ENCODE measurements at regions not wholly inside any gene's neighbourhood (a gene's known extent, or its start where the extent isn't known, plus 50 kb on each side); places are given as distances from the start of the nearest gene placed in this dataset.

- intact Hi-C loops (cut with DNase I) = no loop called here
Measured at GRCh38 chr9:22529426-22530199, 83.0 kb downstream of the DMRTA1 start.

GRCh38 chr9:22535780-22536179, 89.2 kb downstream of the DMRTA1 start:
- Histone ChIP-seq H3K27ac (no peak overlapping the region), H3K9me3 (no peaks in the 10 kb centered on the region), H3K4me1 (no peaks in the 10 kb centered on the region), H3K36me3 (no peaks in the 10 kb centered on the region), H3K4me3 (no peak overlapping the region), H3K27me3 (no peaks in the 10 kb centered on the region)
- DNase-seq = no peak
- TF ChIP-seq CTCF (IDR thresholded peaks at IDR 0.05) (no peak), POLR2A (IDR thresholded peaks at IDR 0.05) (no peak)
- intact Hi-C loops (cut with DNase I) = no loop called here

More at GRCh38 chr9:22529426-22530199, 83.0 kb downstream of the DMRTA1 start:
- DNase-seq = no peak
- no peaks in the 10 kb centered on the region for H3K9me3 ChIP-seq
- H3K27ac ChIP-seq = no peak overlapping the region
- H3K27me3 ChIP-seq = no peaks in the 10 kb centered on the region
- H3K4me3 ChIP-seq = no peak overlapping the region
- no peaks in the 10 kb centered on the region for H3K4me1 ChIP-seq
- H3K36me3 ChIP-seq = no peaks in the 10 kb centered on the region
- TF ChIP-seq POLR2A (IDR thresholded peaks at IDR 0.05) (no peak), CTCF (IDR thresholded peaks at IDR 0.05) (no peak)
- WGBS, 2 donors = 41 to 51% methylated on average over 6 of the region's 6 CpGs

- 79 to 87% methylated on average over 5 of the region's 5 CpGs for WGBS, 2 donors
Measured at GRCh38 chr9:22537721-22538120, 91.1 kb downstream of the DMRTA1 start.

GRCh38 chr9:22548625-22549024, 102.0 kb downstream of the DMRTA1 start:
- DNase-seq = no peak
- H3K27ac ChIP-seq = no peak overlapping the region
- H3K4me3 ChIP-seq = no peak overlapping the region
- WGBS, 2 donors = 76 to 90% methylated on average over 2 of the region's 2 CpGs
- intact Hi-C loops (cut with DNase I) = no loop called here
- no peaks in the 10 kb centered on the region for H3K36me3 ChIP-seq
- no peaks in the 10 kb centered on the region for H3K4me1 ChIP-seq
- TF ChIP-seq POLR2A (IDR thresholded peaks at IDR 0.05) (no peak), CTCF (IDR thresholded peaks at IDR 0.05) (no peak)
- H3K9me3 ChIP-seq = no peaks in the 10 kb centered on the region
- H3K27me3 ChIP-seq = no peaks in the 10 kb centered on the region

More at GRCh38 chr9:22537721-22538120, 91.1 kb downstream of the DMRTA1 start:
- intact Hi-C loops (cut with DNase I) = no loop called here
- TF ChIP-seq CTCF (IDR thresholded peaks at IDR 0.05) (no peak), POLR2A (IDR thresholded peaks at IDR 0.05) (no peak)
- H3K27me3 ChIP-seq = no peaks in the 10 kb centered on the region
- no peaks in the 10 kb centered on the region for H3K4me1 ChIP-seq
- H3K36me3 ChIP-seq = no peaks in the 10 kb centered on the region
- DNase-seq = no peak
- H3K4me3 ChIP-seq = no peak overlapping the region
- no peak overlapping the region for H3K27ac ChIP-seq
- H3K9me3 ChIP-seq = no peaks in the 10 kb centered on the region

- WGBS, 2 donors = 76 to 80% methylated on average over 2 of the region's 2 CpGs
- Histone ChIP-seq H3K9me3 (peaks cover 0 to 15% (median 8%) of the 10 kb centered on the region in 3 donors), H3K4me3 (no peak overlapping the region)
Measured at GRCh38 chr9:22574740-22575139, 128.1 kb downstream of the DMRTA1 start.

More at GRCh38 chr9:22574740-22575139, 128.1 kb downstream of the DMRTA1 start:
- intact Hi-C loops (cut with DNase I) = no loop called here
- Histone ChIP-seq H3K27me3 (no peaks in the 10 kb centered on the region), H3K27ac (no peak overlapping the region), H3K4me1 (no peaks in the 10 kb centered on the region), H3K36me3 (no peaks in the 10 kb centered on the region)
- no peak for TF ChIP-seq POLR2A (IDR thresholded peaks at IDR 0.05)
- TF ChIP-seq CTCF (IDR thresholded peaks at IDR 0.05) = no peak
- no peak for DNase-seq
